HG03097 (cell line): ENCODE measurements at regions not wholly inside any gene's neighbourhood (a gene's known extent, or its start where the extent isn't known, plus 50 kb on each side); places are given as distances from the start of the nearest gene placed in this dataset.

Experiments used
- ATAC-seq: cut with Tn5 transposase; IDR thresholded peaks from one replicate; pipeline ENCODE4 v1.9.1; 2021; ENCODE audit not compliant: unreplicated experiment, low FRiP score

DNA sequence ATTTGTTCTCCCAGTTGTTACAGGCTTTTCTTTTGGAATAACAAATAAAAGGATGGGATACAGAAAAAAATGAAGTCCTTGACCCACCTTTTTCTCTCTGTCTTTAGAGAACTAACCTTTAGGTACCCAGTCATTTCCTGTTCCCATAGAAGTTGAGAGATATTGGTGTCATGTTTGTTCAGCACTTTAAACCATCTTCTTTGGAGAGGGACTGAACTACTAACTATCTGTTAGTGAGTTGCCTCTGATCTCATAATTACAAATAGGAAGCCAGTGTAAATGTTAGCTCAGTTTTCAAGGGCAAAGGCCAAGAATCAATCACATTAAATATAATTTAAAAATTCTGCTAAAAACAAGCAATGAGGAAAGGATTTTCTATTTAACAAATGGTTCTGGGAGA, 72.9 kb upstream of the DCBLD2 start:
- ATAC-seq: no peak

DNA sequence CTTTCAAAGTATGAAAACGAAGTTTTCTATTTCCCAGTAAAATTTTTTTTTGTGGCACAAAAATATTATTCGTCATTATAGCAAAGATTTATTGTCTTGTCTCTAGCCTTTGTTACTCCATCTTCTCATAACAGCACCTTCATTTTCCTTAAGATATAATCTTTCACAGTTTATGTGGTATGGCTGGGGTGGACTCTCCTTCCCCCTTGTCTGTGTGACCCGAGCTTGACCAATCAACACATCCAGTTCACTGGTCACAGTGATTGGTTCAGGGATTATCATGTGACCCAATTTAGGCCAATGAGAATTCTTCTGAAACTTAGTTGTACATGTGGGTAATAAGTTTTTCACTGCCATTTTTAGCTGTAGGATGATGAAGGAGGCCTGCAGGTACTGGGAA, 71.2 kb upstream of the DCBLD2 start:
- ATAC-seq: no peak

DNA sequence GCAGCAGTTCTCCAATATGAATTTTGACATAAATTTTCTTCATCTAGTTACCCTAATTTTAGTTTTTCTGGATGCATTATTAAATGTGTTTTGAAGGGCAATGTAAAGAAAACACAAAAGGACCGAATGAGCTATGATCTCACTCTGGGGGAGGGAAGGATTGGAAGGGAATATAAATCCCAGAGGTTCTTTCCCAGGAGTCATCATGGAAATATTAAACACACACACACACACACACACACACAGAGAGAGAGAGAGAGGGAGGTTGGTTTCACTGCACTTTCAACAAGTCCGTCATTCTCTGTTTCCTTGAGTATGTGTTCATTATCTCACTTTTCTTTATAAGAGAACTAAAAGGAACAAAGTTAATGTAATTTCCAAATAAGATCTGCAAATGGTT, 70.7 kb upstream of the DCBLD2 start:
- ATAC-seq: no peak

DNA sequence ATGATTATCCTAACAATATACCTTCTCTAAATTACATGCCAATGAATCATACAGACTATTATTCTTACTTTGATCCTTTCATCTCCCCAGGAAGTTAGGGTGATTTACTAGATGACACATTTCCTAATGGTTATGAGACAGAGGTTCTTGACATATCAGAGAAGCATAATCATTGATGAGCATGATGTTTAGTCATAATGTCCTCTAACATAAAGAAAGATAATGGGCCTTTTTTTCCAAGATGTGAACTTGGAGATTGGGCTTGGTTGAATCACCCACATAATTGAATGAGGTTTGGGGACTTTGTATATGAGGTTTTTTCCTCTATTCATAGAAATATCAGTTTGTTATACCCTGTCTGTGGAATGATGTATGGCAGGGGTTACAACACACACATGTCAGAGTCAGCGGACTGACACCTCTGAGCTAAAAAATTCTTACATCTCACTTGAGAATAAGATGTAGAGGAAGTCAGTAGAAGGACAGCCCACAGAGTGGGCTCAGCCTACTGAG, 69.7 kb upstream of the DCBLD2 start:
- ATAC-seq: no peak

DNA sequence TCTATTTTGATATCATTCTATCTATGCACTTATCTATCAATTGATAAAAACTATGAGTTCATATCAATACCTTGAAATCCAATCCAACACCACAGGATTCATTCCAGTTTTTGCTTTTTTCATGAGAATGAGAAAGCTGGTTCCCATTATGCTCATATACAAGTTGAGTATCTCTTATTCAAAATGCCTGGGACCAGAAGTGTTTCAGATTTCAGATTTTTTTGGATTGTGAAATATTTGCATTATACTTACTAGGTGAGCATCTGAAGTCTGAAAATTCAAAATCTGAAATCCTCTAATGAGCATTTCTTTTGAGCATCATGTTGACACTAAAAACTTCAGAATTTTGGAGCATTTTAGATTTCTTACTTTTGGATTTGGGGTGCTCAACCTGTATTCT, 67.8 kb upstream of the DCBLD2 start:
- no peak for ATAC-seq

DNA sequence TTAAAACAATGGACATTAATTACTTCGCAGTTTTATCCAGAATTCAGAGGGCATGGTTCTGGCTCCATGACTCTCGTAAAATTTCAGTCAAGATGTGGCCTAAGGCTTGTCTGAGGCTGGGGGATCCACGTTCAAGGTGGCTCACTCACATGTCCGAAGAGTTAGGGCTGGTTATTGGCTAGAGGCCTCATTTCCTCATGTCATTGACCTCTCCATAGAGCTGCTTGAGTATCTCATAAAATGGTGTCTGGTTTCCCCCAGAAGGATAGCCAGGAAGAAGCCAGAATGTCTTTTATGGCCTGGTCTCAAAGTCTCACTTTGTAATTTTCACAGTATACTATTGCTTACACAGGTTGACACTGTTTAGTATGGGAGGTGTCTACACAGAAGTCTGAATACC, 67.3 kb upstream of the DCBLD2 start:
- ATAC-seq: no peak

DNA sequence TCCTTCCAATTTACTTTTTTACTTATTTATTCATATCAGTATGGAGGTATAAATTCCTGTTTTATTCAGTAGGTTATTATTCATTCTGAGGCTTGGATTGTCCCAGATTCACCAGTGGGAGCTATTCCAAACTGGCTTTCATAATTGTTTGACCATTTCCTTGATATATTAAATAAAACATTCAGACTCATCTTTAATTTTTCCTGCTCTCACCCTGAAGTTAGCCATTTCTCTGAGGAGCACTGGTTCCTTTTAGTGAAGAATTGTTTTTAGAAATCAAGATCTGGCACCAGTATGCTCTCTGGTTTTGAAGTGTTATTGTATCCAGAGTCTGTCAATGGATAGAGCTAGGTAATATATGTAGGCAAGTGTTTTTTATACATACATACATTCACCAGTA, 66.9 kb upstream of the DCBLD2 start:
- no peak for ATAC-seq

DNA sequence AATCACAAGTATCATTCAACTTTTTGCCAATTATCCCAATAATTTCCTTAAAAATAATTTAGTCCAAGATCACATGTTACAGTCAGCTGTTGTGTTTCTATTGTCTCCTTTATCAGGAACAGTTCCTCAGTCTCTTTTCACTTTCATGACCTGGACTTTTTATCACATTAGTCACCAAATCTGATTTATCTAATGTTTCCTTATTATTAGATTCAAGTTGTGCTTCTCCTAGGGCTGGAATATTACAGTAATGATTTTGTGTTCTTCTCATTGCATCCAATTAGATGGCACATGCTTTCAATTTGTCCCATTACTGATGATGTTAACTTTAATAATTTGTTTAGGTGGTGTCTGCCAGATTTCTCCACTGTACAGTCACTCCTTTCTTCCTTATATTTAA, 66.3 kb upstream of the DCBLD2 start:
- no peak for ATAC-seq

DNA sequence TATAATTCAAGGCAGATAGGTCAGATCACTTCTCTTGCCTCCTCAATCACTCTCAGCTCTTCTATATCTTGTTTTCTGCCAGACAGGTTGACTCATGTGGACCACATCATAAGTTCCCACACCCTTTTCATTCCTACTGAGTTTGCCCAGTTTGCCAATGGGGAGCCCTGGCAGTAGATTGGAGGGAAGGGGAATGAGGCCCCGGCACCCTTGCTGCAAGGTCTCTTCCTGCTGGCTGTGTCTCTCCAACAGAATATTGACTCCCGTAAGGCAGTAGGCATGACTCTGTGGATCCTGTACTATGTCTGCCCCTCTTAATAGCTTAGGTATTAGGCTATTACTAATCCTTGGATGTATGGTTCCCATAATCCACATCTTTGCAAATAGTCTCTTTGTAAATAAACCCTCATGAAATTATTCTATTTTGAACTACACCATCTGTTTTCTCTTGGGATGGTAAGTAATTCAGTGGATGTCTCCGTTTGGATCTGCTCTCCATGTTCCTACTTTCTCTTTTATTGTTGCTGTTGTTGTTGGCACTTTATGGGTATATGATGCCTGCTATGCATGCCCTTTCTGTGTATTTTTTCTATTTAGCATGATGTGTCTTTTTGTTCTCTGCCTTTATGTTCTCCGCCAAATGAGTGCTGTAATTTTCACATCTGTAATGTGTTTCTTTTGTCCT, 65.5 kb upstream of the DCBLD2 start:
- no peak for ATAC-seq

DNA sequence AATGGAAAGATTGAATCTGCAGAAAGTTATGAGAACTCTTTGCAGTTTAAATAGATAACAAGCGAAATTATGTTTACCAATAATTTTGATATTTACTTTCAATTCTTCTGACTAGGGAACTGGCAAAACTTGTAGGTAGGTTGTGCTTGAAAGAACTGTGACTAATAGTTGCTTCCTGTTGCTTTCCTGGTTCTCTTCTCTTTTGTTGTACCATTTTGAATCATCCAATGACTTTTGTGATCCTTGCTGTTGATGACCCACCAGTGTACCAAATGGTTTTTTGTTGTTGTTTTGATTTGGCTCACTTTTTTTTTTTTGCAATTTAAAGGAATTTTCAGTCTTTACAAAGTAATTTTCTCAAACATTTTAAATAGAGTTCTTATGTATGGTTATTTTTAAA, 64.9 kb upstream of the DCBLD2 start:
- no peak for ATAC-seq

DNA sequence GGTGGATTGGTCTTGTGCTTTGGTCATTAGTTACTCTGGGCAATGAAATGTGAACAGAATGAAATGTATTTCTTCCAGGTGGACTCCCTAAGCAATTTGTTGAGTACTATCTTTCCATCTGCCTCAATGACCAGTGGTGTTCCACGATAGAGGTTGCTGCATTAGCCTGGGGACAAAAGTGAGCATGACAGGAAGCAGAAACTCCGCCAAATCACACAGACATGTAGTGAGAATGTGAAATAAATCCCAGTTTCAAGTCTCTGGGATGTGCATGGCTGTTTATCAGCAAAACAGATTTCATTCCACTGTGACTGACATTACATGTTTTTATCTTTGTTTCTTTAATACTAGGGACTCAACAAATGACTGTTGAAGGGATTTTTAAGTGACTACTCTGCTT, 63.3 kb upstream of the DCBLD2 start:
- no peak for ATAC-seq

DNA sequence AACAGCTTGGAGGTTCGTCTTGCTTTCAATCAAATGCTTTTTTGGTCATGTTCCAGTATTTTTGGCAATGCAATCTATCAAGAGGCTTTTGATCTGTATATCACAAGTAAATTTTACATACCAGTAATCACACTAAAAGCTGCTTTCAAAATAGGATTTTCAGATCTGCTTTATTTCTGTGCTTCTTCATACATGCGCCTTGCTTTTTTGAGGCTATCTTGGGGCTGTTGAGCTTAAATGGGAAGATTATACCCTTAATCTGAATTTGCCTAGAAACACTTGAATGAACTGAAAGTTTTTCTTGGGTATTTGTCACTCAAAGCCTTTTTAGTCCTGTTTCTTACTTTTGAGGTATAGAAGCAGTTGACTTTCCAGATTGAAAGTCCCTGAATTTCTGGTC, 62.1 kb upstream of the DCBLD2 start:
- no peak for ATAC-seq

DNA sequence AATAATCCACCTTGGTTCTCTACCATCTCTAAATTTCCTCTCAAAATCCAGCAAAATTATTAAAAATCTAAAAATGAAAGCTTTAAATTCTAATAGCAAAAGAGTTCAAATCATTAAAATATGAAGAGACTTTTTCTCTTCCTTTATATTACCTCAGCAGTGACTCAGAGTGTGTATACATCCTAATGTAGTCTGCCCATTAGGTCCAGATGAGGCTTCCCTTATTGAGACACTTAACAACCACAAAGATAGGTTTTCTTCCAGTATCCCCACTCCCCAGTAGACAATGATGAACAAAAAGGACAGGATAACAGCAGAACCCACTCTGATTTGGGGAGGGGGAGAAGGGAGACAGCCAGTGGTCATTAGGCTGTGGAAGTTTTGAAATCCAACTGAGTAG, 61.5 kb upstream of the DCBLD2 start:
- ATAC-seq: no peak

DNA sequence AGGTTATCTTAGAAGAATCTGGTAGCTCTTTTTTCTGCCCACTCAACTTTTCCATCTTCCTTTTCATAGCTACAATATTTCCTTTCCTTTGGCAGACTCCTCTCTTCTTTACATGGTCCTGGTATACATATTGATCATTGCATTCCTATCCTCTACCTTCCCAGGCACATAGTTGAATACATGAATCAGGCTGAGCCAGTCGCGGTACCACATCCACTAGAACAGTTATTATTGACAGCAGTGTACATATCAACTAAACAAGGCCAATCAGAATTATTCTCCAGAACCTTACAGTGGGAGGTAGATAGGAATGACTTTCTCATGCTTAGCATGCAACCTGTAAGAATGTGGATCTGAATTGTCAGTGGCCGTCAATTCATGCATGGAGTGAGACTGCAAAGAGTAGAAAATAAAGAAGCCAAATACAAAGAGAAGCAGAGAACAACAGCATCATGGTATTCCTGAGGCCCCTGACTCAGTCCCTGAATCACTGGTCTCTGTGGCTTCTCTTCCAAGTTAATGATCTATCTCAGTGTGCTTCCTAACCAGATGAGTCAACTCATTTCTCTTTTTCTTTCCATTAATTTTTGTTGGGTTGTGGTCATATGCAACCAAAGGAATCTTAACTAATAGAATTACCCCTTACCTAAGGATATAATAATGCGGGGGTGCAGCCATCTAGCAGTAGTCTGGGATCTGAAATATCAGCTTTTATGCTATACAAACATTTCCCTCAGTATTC, 60.9 kb upstream of the DCBLD2 start:
- no peak for ATAC-seq

DNA sequence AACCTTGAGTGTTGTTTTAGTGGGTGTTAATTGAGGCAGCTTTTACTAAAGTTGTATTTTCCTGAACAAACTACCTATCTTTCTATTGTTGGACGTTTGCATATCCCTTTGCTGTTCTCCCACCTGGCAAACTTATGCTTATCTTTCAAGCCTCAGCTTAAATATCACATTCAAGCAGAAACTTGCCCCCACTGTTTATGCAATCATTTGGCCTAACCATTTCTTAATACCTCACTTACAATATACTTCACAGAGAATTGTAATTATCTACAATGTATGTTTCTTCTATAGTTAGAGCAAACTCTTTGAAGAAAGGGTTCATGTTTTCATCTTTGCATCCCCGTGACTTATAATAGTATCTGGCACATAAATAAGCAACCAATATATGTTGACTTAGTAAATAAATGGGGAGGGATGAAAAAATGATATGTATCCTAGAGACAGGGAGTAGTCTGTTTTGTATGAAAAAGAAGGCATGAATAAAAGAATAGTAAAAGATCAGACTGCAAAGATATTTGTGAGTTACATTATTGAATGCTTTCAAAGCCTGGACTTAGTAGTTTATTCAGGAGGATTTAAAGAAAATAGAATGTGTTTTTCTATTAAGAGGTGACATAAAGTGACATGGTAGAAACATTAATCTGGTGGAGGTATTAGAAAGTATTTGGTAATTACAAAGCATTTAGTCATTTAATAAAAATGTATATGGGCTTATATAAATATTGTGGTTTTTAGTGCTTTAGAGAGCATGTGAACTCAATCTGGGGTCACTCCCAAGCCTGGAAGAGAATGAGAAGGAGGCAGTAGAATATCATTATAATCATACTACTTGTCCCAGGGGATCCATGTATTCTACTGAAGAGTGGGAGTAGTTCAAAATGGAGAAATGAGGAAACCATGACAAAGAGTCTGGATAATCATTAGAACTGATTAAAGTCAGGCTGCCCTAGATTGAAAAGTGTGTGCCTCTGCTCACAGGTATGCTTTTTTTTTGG, 60.0 kb upstream of the DCBLD2 start:
- no peak for ATAC-seq

DNA sequence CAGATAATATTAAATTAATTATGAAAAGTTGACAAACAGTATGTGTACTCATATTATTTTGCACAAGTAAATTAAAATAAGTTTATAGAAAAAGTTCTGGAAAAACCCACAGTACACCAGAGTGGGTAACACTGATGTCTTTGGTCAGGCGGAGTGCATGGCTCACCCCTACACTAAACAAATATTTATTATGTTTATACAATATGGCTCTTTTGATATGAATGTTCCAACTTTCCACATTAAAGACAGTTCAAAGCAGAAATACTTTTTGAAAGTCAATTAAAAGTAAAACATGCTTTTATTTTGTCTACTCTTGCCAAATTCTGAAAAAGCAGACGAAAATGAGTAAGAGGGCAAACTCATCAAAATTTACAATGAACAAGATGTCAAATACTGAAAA, 56.2 kb upstream of the DCBLD2 start:
- ATAC-seq: no peak

DNA sequence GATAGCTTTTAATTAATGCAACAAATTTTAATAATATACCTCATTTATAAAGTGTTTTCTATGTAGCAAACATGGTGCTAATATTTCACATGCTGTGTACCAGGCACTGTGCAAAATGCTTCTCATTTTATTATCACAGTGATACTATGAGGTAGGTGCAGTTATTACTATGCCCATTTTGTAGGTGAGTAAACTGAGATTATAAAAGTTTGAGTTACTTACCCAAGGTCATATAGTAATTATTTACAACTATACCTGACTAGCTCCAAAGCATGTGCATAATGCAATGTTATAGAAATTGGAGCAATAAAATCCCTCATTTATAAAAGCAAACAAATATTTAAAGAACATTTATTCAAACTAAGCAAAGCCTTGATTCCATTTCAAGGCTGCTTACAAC, 54.5 kb upstream of the DCBLD2 start:
- no peak for ATAC-seq

DNA sequence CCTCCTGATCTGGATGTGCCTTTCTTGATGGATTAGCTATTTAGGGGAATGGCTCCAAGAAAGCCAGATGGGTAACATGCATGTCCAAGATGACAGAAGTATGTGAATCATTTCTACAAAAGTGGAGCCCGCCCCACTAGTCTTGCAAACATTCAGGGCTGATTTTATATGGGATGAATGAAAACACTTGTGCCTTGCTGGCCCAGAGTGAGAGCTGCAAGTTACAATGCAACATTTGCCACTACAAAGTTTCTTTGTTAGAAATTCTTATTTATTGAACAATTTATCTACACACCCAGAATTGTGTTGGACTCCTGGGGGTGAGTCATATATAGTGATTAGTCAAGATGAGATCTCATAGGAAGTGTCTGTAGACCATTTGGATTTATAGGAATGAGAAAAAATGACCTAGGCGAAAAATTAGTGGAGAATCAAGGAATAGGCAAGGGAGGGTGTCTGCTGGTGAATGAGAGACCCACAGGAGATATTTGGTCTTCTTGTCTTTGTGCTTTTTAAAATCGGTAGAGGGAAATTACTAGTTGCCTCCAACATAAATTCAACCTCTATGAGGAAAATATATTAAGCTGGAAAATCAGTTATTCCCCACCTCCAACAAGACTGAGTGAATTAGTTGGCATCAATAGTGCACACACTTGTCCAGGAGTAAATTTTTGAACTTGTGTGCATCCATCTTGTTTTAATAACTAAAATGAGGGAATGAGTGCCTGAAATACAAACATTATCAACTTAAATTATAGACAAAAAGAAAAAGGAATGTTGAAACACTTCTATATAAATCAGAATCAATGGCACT, 53.5 kb upstream of the DCBLD2 start:
- no peak for ATAC-seq

DNA sequence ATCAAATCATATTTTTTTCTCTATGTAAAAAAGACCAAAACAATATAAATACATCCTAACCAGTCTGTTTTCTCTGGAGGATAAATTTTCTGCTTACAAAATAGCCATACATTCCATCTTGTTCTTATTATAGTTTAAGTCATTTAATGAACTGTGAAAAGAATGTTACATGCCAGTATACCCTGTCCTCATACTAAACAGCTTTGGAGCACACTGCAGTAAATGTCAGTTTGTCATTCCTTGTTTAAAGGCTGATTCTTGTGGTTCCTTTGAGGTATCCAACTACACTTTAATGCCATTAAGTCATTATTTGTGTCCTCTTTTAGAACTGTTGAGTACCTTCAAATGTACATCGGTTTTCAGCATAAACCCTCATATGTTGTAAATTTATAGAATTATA, 52.7 kb upstream of the DCBLD2 start:
- no peak for ATAC-seq

DNA sequence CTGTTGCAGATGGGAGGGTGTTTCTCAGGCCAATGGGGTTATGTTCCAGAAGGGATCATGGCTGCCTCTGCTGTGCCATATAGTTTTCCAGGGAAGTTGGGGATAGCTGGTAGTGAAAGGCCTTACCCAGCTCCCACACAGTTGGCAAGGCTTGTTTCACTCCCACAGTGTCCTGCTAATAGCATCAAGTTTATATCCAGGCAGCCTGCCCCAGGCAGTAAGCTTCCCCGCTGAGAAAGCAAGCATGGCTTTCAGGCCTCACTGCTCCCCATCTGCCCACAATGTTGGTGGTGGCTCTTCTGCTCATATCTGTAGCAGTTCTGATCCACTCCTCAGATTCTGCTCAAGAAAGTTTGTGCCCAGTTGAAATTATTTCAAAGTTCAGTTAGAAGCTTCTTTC, 50.9 kb upstream of the DCBLD2 start:
- no peak for ATAC-seq
